BE2C (cell line): ENCODE measurements at regions not wholly inside any gene's neighbourhood (a gene's known extent, or its start where the extent isn't known, plus 50 kb on each side); places are given as distances from the start of the nearest gene placed in this dataset.
"Not testable (repeated sequence)": the region's sequence is repeated elsewhere in the genome, so short reads cannot be mapped to it uniquely, and the experiment has no call there.

Experiments used
- DNase-seq: peaks from one replicate; pipeline ENCODE4 v3.0.0-alpha.2; 2020
- H3K27me3 ChIP-seq: fragments of 250-450 bp; sonication (Bioruptor Pico); 2 replicates; pipeline ENCODE4 v1.5.1; 2020; ENCODE audit warnings: mild to moderate bottlenecking
- H3K36me3 ChIP-seq: fragments of 250-450 bp; sonication (Bioruptor Pico); 2 replicates; pipeline ENCODE4 v1.5.1; 2020; ENCODE audit warnings: mild to moderate bottlenecking
- H3K4me1 ChIP-seq: fragments of 250-450 bp; sonication (Bioruptor Pico); 2 replicates; pipeline ENCODE4 v1.5.1; 2020
- H3K4me3 ChIP-seq: 2 replicates; pipeline ENCODE4 v1.5.1; 2011; ENCODE audit warnings: low read depth, low read length
- H3K9me3 ChIP-seq: fragments of 250-450 bp; sonication (Bioruptor Pico); 2 replicates; pipeline ENCODE4 v1.5.1; 2020
- TF ChIP-seq, protein P1 (sequence below): IDR thresholded peaks from 2 replicates; pipeline ENCODE4 v1.5.1; 2012; ENCODE audit warnings: mild to moderate bottlenecking, low read depth, low read length

- TF ChIP-seq, protein P1, sequence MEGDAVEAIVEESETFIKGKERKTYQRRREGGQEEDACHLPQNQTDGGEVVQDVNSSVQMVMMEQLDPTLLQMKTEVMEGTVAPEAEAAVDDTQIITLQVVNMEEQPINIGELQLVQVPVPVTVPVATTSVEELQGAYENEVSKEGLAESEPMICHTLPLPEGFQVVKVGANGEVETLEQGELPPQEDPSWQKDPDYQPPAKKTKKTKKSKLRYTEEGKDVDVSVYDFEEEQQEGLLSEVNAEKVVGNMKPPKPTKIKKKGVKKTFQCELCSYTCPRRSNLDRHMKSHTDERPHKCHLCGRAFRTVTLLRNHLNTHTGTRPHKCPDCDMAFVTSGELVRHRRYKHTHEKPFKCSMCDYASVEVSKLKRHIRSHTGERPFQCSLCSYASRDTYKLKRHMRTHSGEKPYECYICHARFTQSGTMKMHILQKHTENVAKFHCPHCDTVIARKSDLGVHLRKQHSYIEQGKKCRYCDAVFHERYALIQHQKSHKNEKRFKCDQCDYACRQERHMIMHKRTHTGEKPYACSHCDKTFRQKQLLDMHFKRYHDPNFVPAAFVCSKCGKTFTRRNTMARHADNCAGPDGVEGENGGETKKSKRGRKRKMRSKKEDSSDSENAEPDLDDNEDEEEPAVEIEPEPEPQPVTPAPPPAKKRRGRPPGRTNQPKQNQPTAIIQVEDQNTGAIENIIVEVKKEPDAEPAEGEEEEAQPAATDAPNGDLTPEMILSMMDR = no peak
- Histone ChIP-seq H3K27me3 (no peaks in the 10 kb centered on the region), H3K4me3 (no peak overlapping the region), H3K4me1 (no peaks in the 10 kb centered on the region), H3K9me3 (no peaks in the 10 kb centered on the region), H3K36me3 (no peaks in the 10 kb centered on the region)
- DNase-seq = no peak
These were observed 286.7 kb upstream of the ATXN7L3B start for GRCh38 chr12:74250891-74251290.

DNA sequence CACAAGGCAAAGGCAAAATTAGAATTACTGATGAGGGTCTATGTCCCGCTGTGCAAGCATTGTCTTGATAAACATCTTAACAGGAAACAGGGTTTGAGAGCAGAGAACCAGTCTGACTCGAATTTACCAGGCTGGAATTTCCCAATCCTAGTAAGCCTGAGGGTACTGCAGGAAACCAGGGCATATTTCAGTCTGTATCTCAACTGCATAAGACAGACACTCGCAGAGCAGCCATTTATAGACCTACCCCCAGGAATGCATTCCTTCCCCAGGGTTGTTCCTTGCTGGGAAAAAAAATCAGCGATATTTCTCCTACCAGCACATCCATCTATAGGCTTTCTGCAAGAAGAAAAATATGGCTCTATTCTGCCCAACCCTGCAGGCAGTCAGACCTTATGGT lies 283.8 kb upstream of the ATXN7L3B start:
- DNase-seq, H3K4me3 ChIP-seq, H3K9me3 ChIP-seq, H3K36me3 ChIP-seq, H3K27me3 ChIP-seq, H3K4me1 ChIP-seq: not testable (repeated sequence)

- H3K4me3 ChIP-seq = no peak overlapping the region
- TF ChIP-seq, protein P1 = no peak
- H3K36me3 ChIP-seq = no peaks in the 10 kb centered on the region
- H3K9me3 ChIP-seq = no peaks in the 10 kb centered on the region
- no peaks in the 10 kb centered on the region for H3K27me3 ChIP-seq
- no peak for DNase-seq
- no peaks in the 10 kb centered on the region for H3K4me1 ChIP-seq
These were observed 282.9 kb upstream of the ATXN7L3B start for GRCh38 chr12:74254784-74255183.

DNA sequence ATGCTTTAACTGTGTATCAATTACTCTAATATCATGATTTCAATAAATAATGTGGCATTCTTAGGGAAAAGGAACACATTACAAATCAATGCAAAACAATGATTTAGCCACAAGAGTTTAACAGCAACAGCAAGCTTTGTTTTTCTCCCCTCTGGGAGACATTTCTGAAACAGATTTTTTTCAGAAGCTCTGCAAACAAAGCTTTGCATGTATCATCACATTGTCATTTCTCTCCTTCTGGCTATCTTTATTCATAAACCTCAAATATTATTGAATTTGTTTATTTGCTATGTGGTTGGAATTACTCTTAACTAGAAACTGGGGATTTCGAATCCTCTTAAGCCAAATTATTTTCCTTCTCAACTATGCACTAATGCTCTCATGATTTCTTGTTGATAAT lies 278.4 kb upstream of the ATXN7L3B start:
- H3K36me3 ChIP-seq = no peaks in the 10 kb centered on the region
- no peaks in the 10 kb centered on the region for H3K27me3 ChIP-seq
- H3K4me3 ChIP-seq = no peak overlapping the region
- no peak for DNase-seq
- H3K4me1 ChIP-seq = no peaks in the 10 kb centered on the region
- no peaks in the 10 kb centered on the region for H3K9me3 ChIP-seq
- TF ChIP-seq, protein P1 = no peak

DNA sequence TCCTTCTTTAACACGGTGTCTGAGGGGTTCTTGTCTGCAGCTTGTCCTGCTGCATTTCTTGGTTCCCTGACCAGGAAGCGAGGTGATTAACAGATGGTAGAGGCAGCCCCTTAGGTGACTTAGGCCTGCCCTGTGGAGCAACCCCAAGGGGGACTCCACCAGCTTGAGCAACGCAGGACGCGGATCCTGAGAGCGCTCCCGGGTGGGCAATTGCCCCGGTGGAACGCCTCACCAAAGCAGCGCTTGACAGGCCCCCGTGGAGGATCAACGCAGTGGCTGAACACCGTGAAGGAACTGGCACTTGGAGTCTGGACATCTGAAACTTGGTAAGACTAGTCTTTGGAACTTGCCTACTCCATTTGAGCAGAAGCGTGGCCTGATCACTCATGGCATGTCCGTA lies 272.9 kb upstream of the ATXN7L3B start:
- DNase-seq = no peak
- no peaks in the 10 kb centered on the region for H3K4me1 ChIP-seq
- H3K9me3 ChIP-seq = no peaks in the 10 kb centered on the region
- no peaks in the 10 kb centered on the region for H3K27me3 ChIP-seq
- TF ChIP-seq, protein P1 = no peak
- no peaks in the 10 kb centered on the region for H3K36me3 ChIP-seq
- H3K4me3 ChIP-seq = no peak overlapping the region

GRCh38 chr12:74269355-74269754 lies 268.3 kb upstream of the ATXN7L3B start:
- not testable (repeated sequence) for H3K27me3 ChIP-seq, H3K9me3 ChIP-seq, H3K36me3 ChIP-seq, DNase-seq, H3K4me3 ChIP-seq, H3K4me1 ChIP-seq

- Histone ChIP-seq H3K4me1 (no peaks in the 10 kb centered on the region), H3K36me3 (no peaks in the 10 kb centered on the region), H3K4me3 (no peak overlapping the region), H3K9me3 (no peaks in the 10 kb centered on the region), H3K27me3 (no peaks in the 10 kb centered on the region)
- TF ChIP-seq, protein P1 = no peak
- no peak for DNase-seq
These were observed 257.4 kb upstream of the ATXN7L3B start for GRCh38 chr12:74280156-74280655.

GRCh38 chr12:74281401-74282180 lies 256.0 kb upstream of the ATXN7L3B start:
- not testable (repeated sequence) for H3K4me1 ChIP-seq

More at GRCh38 chr12:74281401-74282180, 256.0 kb upstream of the ATXN7L3B start:
- not testable (repeated sequence) for DNase-seq, H3K27me3 ChIP-seq, H3K4me3 ChIP-seq, H3K9me3 ChIP-seq, H3K36me3 ChIP-seq
